ENCODE measurements at regions not wholly inside any gene's neighbourhood (a gene's known extent, or its start where the extent isn't known, plus 50 kb on each side); places are given as distances from the start of the nearest gene placed in this dataset.

GRCh38 chr2:8626572-8626971, 55.3 kb upstream of the ID2 start:
- H3K27me3 ChIP-seq (ENCODE audit: control insufficient read depth, insufficient read depth, low read length): no peaks in the 10 kb centered on the region
- H3K9me3 ChIP-seq (ENCODE audit: control insufficient read depth, low read depth, low read length): no peaks in the 10 kb centered on the region
- no peaks in the 10 kb centered on the region for H3K36me3 ChIP-seq (ENCODE audit: control insufficient read depth, insufficient read depth, low read length)
- H3K4me1 ChIP-seq (ENCODE audit: control insufficient read depth, insufficient read depth, low read length): peaks cover 80% of the 10 kb centered on the region
- 40% methylated on average over 1 of the region's 8 CpGs for WGBS (ENCODE audit: insufficient coverage, low lambda C conversion rate)
- H3K27ac ChIP-seq (ENCODE audit: low read length): peak overlapping the region; percentile 96
- H3K4me3 ChIP-seq (ENCODE audit: low read length): no peak overlapping the region
- DNase-seq: peak in 1 of 2 donors; percentile 86

- WGBS (ENCODE audit: insufficient coverage, low lambda C conversion rate): no CpG with 5 or more reads among the region's 20 CpGs
- no peaks in the 10 kb centered on the region for H3K36me3 ChIP-seq (ENCODE audit: control insufficient read depth, insufficient read depth, low read length)
- peak overlapping the region; percentile 20 for H3K4me3 ChIP-seq (ENCODE audit: low read length)
Observed at GRCh38 chr2:8627019-8627691, 54.7 kb upstream of the ID2 start.

GRCh38 chr2:8627692-8628085, 54.2 kb upstream of the ID2 start:
- no peaks in the 10 kb centered on the region for H3K27me3 ChIP-seq (ENCODE audit: control insufficient read depth, insufficient read depth, low read length)
- H3K4me3 ChIP-seq (ENCODE audit: low read length): peak overlapping the region; percentile 20
- H3K4me1 ChIP-seq (ENCODE audit: control insufficient read depth, insufficient read depth, low read length): peaks cover 69% of the 10 kb centered on the region
- H3K27ac ChIP-seq (ENCODE audit: low read length): peak overlapping the region; percentile 96
- DNase-seq: peak; percentile 94 to 98
- H3K9me3 ChIP-seq (ENCODE audit: control insufficient read depth, low read depth, low read length): no peaks in the 10 kb centered on the region
- H3K36me3 ChIP-seq (ENCODE audit: control insufficient read depth, insufficient read depth, low read length): no peaks in the 10 kb centered on the region
- WGBS (ENCODE audit: insufficient coverage, low lambda C conversion rate): no CpG with 5 or more reads among the region's 14 CpGs

More at GRCh38 chr2:8627019-8627691, 54.7 kb upstream of the ID2 start:
- H3K27me3 ChIP-seq (ENCODE audit: control insufficient read depth, insufficient read depth, low read length): no peaks in the 10 kb centered on the region
- H3K27ac ChIP-seq (ENCODE audit: low read length): peak overlapping the region; percentile 96
- H3K9me3 ChIP-seq (ENCODE audit: control insufficient read depth, low read depth, low read length): no peaks in the 10 kb centered on the region
- DNase-seq: peak; percentile 76 to 94
- peaks cover 74% of the 10 kb centered on the region for H3K4me1 ChIP-seq (ENCODE audit: control insufficient read depth, insufficient read depth, low read length)

GRCh38 chr2:8628179-8628865, 53.5 kb upstream of the ID2 start:
- H3K27ac ChIP-seq (ENCODE audit: low read length): peak overlapping the region; percentile 96
- H3K9me3 ChIP-seq (ENCODE audit: control insufficient read depth, low read depth, low read length): no peaks in the 10 kb centered on the region
- WGBS (ENCODE audit: insufficient coverage, low lambda C conversion rate): no CpG with 5 or more reads among the region's 18 CpGs
- peaks cover 68% of the 10 kb centered on the region for H3K4me1 ChIP-seq (ENCODE audit: control insufficient read depth, insufficient read depth, low read length)
- H3K36me3 ChIP-seq (ENCODE audit: control insufficient read depth, insufficient read depth, low read length): no peaks in the 10 kb centered on the region
- no peak overlapping the region for H3K4me3 ChIP-seq (ENCODE audit: low read length)
- peak; percentile 48 to 78 for DNase-seq
- H3K27me3 ChIP-seq (ENCODE audit: control insufficient read depth, insufficient read depth, low read length): no peaks in the 10 kb centered on the region

- Histone ChIP-seq H3K4me1 (ENCODE audit: control insufficient read depth, insufficient read depth, low read length) (peaks cover 67% of the 10 kb centered on the region), H3K9me3 (ENCODE audit: control insufficient read depth, low read depth, low read length) (no peaks in the 10 kb centered on the region), H3K4me3 (ENCODE audit: low read length) (no peak overlapping the region), H3K36me3 (ENCODE audit: control insufficient read depth, insufficient read depth, low read length) (no peaks in the 10 kb centered on the region), H3K27me3 (ENCODE audit: control insufficient read depth, insufficient read depth, low read length) (no peaks in the 10 kb centered on the region), H3K27ac (ENCODE audit: low read length) (peak overlapping the region; percentile 96)
- no peak for DNase-seq
- WGBS (ENCODE audit: insufficient coverage, low lambda C conversion rate): no CpG with 5 or more reads among the region's 6 CpGs
Observed at GRCh38 chr2:8628866-8629209, 53.0 kb upstream of the ID2 start.

- WGBS (ENCODE audit: insufficient coverage, low lambda C conversion rate): no CpG with 5 or more reads among the region's 4 CpGs
- H3K27me3 ChIP-seq (ENCODE audit: control insufficient read depth, insufficient read depth, low read length): no peaks in the 10 kb centered on the region
- peaks cover 67% of the 10 kb centered on the region for H3K4me1 ChIP-seq (ENCODE audit: control insufficient read depth, insufficient read depth, low read length)
- peak overlapping the region; percentile 96 for H3K27ac ChIP-seq (ENCODE audit: low read length)
- no peaks in the 10 kb centered on the region for H3K36me3 ChIP-seq (ENCODE audit: control insufficient read depth, insufficient read depth, low read length)
- no peaks in the 10 kb centered on the region for H3K9me3 ChIP-seq (ENCODE audit: control insufficient read depth, low read depth, low read length)
- H3K4me3 ChIP-seq (ENCODE audit: low read length): no peak overlapping the region
- peak; percentile 33 to 60 for DNase-seq
Observed at GRCh38 chr2:8629402-8629801, 52.5 kb upstream of the ID2 start.

GRCh38 chr2:8630676-8631464, 51.0 kb upstream of the ID2 start:
- Histone ChIP-seq H3K4me1 (ENCODE audit: control insufficient read depth, insufficient read depth, low read length) (peaks cover 56% of the 10 kb centered on the region), H3K27ac (ENCODE audit: low read length) (no peak overlapping the region), H3K4me3 (ENCODE audit: low read length) (no peak overlapping the region), H3K27me3 (ENCODE audit: control insufficient read depth, insufficient read depth, low read length) (no peaks in the 10 kb centered on the region), H3K9me3 (ENCODE audit: control insufficient read depth, low read depth, low read length) (no peaks in the 10 kb centered on the region), H3K36me3 (ENCODE audit: control insufficient read depth, insufficient read depth, low read length) (no peaks in the 10 kb centered on the region)
- WGBS (ENCODE audit: insufficient coverage, low lambda C conversion rate): no CpG with 5 or more reads among the region's 21 CpGs
- no peak for DNase-seq

- Histone ChIP-seq H3K4me1 (ENCODE audit: control insufficient read depth, insufficient read depth, low read length) (peaks cover 54% of the 10 kb centered on the region), H3K27ac (ENCODE audit: low read length) (no peak overlapping the region), H3K4me3 (ENCODE audit: low read length) (no peak overlapping the region), H3K27me3 (ENCODE audit: control insufficient read depth, insufficient read depth, low read length) (no peaks in the 10 kb centered on the region), H3K9me3 (ENCODE audit: control insufficient read depth, low read depth, low read length) (no peaks in the 10 kb centered on the region), H3K36me3 (ENCODE audit: control insufficient read depth, insufficient read depth, low read length) (no peaks in the 10 kb centered on the region)
- no CpG with 5 or more reads among the region's 10 CpGs for WGBS (ENCODE audit: insufficient coverage, low lambda C conversion rate)
- DNase-seq: no peak
Observed at GRCh38 chr2:8631465-8632005, 50.3 kb upstream of the ID2 start.
